GM18519 (cell line): ENCODE measurements at regions not wholly inside any gene's neighbourhood (a gene's known extent, or its start where the extent isn't known, plus 50 kb on each side); places are given as distances from the start of the nearest gene placed in this dataset.

Experiments
- ATAC-seq: cut with Tn5 transposase; IDR thresholded peaks from one replicate; pipeline ENCODE4 v1.9.1; 2021; ENCODE audit warnings: mild to moderate bottlenecking, moderate library complexity; ENCODE audit not compliant: unreplicated experiment, low FRiP score

DNA sequence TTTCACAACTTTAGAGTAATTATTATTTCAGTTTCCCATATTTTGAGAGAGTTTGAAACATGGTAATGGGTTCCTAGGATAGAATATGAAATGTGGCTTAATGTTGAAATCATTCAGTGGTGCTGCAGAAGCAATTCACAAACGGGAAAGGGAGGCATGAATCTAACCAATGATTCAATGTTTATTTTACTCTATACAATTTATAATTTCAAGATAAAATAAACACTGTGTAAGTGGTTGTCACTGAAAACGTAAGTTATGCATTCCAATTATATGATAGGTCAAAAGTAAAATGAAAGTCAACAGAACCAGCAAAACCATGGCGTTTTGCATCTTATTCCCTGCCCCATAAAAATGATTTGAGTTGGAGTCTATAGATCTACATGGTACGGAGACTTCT lies 1207.1 kb upstream of the CDH18 start:
- ATAC-seq = no peak

- ATAC-seq = no peak
These were observed 1197.5 kb upstream of the CDH18 start for GRCh38 chr5:21185536-21185935.

DNA sequence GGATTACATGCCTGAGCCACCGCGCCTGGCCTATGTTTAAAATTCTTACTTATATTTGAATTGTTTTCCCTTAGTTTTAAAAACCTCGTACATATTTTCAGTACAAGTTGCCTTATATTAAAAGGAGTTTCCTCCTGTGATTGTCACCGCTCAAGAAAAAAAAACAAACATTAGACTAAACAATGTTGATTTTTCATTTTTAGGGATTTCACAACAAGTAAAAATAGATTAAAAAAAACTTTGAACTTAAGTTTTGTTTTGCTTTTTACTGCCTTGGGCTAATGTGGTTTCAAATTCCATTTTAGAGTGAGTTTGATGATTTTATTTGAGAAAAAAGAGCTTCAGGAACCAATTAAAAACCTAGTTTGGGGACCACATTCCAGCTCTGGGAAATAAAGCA lies 1196.6 kb upstream of the CDH18 start:
- no peak for ATAC-seq

GRCh38 chr5:21181609-21182125 lies 1193.7 kb upstream of the CDH18 start:
- ATAC-seq = no peak

GRCh38 chr5:21173526-21173925 lies 1185.5 kb upstream of the CDH18 start:
- no peak for ATAC-seq

DNA sequence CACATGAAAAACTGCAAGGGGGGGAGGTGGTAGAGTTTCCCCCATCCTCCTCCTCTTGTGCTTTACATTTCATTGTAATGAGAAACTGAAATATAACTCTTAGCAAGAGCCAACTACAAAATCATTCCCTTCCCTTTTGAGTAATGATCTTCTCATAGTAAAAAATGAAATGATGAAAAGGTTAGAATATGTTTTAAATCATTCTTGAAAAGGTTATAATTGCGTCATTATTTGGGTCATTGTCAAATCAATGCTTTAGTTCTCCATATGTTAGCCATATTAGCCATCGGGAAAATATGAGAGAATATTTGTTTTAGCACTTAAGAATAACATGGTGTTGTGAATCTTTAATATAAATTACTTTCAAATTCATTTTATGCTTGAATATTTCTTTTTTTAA lies 1185.0 kb upstream of the CDH18 start:
- no peak for ATAC-seq

DNA sequence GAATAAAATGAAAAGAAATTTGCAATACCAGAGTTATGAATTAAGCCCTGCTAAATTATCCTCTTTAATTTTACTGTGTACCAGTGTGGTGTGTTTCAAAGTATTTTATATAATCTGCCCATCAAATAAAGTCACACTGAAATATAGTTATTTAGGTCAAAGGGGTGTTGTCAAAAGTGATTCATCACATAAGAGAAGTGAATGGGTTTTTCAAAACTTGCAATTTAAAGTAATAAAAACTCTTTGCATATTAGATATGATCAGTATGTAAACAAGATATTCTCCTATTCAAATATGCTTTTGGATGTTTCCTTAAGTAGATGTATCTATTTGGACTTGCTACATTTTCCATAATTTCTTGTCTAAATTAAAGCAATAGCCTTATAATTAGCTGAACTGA lies 1183.0 kb upstream of the CDH18 start:
- no peak for ATAC-seq

DNA sequence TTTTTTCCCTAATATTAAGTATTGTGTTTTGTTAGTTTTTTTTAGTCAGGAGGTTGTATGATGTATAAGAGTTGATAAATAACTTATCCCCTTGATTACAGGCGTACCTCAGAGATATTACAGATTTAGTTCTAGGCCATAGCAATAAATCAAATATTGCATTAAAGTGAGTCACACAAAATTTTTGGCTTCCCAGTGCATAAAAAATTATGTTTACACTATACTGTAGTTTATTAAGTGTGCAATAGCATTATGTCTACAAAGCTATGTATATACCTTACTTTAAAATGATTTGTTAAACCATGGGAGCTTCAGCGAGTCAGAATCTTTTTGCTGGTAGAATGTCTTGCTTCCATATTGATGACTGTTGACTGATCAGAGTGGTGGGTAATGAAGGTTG lies 1180.6 kb upstream of the CDH18 start:
- ATAC-seq = no peak

DNA sequence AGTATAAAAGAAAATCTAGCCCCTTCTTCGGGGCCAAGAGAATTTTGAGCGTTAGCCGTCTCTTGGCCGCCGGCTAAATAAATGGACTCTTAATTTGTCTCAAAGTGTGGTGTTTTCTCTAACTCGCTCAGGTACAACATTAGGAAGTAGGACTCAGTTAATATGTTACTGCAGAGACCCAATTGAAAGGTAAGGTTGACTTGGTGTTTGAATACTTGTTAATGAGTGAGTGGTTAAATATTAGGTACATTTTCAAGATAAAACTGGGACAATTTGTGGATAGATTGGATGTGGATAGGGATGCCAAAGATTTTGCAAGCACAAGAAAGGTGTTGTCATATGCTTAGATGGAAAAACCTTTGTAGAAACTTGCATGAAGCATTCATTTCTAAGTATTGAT lies 1177.3 kb upstream of the CDH18 start:
- ATAC-seq = no peak

- no peak for ATAC-seq
These were observed 1176.4 kb upstream of the CDH18 start for GRCh38 chr5:21164425-21164824.

DNA sequence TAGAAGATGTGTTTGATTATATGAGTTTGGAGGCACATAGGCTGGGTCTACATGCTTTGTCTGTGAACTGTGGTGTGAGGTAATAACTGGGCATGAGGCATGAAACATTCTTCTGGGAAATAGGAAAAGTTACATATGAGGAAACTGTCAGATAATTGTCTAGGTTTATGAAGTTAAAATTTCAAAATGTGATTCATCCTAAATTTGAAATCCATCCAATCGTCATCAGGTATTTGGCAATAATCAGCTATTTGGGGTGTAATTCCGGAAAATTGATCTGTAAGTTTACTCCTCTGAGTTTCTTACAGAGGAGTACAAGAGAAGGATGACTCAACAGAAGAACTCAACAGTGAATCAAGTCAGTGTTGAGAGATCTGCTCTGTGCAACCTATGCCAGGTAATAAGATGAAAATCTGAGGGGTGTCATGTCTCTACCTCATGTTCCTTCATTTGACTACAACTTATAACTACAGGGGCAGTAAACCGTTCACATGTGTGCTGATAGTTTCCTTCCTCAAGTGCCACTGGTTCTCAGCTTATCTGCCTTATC lies 1171.6 kb upstream of the CDH18 start:
- ATAC-seq = no peak

DNA sequence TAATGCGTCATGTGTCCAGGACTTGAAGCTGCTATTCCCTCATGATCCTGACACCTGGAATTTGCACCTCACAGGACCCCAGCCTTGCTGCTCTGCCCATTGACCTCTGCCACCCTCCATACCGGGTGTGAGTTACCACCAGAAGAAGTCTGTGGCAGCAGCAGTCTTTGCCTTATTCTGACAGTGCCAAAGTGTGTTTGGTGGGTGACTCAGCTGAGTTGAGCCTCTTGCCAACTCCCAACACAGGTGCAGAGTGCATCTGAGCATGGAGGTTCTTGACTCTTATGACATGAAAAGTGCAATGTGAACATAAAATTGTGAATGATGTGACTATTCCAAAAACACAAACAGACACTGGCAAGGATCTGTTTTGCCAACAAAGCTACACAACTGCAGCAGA lies 1166.5 kb upstream of the CDH18 start:
- ATAC-seq = no peak

DNA sequence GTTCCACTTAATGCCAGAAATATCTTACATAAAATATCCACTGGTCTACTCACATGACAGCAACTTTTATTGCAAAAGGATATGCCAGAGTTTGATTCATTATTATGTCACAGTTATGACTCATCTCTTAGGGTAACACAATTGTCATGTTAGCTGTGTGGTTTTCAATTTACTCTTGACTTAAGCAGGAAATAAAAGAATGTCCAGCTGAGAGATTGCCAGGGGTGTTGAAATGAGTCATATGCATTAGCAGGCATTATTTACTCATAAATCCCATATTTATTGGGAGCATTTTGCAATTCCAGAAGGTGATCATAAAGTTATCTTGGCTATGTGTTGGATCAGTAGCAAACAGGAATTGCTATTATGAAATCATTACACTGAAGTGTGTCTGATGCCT lies 1164.6 kb upstream of the CDH18 start:
- ATAC-seq = no peak

- no peak for ATAC-seq
These were observed 1157.4 kb upstream of the CDH18 start for GRCh38 chr5:21145376-21145775.

DNA sequence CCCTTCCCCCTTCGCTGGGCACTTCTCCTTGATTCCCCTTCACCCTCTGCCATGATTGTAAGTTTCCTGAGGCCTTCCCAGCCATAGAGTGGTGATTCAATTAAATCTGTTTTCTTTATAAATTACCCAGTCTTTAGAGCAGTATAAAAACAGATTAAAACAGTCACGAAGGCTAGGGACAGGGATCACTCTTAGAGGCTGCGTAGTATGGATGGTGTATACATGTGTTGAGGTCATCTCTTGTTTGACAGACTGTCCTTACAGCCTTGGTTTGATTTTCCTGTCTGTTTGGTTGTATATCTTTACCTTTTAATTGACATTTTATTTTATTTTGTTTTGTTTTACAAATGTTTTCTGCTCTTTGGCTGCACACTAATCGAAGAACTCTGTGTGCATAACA lies 1155.7 kb upstream of the CDH18 start:
- ATAC-seq = no peak

DNA sequence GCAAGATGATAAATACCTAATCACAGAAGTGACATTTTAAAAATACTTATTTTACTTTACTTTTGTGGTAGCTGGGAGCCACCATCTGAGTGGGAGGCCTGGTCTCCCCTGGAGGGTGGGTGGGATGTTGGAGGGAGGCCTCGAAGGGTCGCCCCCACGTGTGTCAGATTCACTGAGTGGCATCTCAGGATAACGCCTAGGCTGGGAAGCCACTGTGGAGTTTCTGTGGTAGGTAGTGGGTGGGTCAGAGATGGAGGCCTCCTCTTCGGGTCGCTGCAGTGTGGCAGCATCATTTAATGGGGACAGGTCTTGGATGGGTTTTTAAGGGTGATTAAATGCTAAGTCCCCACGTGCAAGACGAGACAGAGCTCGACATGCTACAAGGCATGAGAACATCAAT lies 1154.8 kb upstream of the CDH18 start:
- no peak for ATAC-seq

GRCh38 chr5:21140987-21141386 lies 1153.0 kb upstream of the CDH18 start:
- ATAC-seq = no peak

- ATAC-seq = no peak
These were observed 1138.2 kb upstream of the CDH18 start for GRCh38 chr5:21126236-21126635.

DNA sequence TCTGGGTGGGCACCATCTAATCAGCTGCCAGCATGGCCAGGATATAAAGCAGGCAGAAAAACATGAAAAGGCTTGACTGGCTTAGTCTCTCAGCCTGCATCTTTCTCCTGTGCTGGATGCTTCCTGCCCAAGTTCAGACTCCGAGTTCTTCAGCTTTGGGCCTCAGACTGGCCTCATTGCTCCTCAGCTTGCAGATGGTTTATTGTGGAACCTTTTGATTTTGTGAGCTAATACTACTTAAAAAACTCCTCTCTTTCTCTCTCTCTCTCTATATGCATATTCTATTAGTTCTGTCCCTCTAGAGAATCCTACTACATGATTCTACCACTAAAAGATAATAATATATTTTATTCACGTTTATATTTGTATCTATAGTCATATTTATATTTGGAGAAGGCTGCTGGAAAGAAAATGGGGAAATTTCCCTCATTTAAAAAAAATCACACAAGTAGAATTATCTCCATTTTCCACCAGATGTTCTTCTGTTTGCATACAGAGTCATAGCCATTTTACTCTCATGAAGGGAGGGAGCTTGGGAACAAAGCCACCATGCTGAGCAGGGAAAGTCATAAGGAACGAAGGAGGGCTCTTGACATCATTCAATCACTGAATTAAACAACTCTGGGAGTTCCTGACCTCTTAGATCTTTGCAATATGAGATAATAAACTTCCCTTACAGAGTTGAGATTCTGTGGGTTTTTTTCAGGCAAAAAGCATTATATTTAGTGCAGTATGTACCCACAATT lies 1137.4 kb upstream of the CDH18 start:
- ATAC-seq = no peak

- ATAC-seq = no peak
These were observed 1133.2 kb upstream of the CDH18 start for GRCh38 chr5:21121213-21121612.

GRCh38 chr5:21097661-21098060 lies 1109.7 kb upstream of the CDH18 start:
- no peak for ATAC-seq

DNA sequence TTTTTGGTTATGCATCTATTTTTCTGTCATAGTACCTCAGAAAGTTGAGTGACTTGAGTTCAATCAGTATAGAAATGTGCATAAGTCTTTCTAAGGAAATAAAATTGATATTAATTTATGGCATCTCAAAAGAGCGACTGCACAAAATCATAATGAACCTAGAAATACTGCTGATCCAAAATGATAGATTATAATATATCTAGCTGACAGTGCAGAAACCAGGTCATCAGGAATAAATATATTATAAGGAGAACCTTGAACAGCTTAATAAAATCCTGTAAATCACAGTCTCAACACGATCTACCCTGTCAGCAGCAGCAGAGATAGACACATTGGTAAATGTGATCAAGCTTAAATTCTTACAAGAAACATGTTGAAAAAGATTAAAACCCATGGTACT lies 1106.6 kb upstream of the CDH18 start:
- no peak for ATAC-seq
